ENCODE measurements at regions not wholly inside any gene's neighbourhood (a gene's known extent, or its start where the extent isn't known, plus 50 kb on each side); places are given as distances from the start of the nearest gene placed in this dataset.
"Not testable (repeated sequence)": the region's sequence is repeated elsewhere in the genome, so short reads cannot be mapped to it uniquely, and the experiment has no call there.

- DNase-seq: no peak
Measured at GRCh38 chr14:57060276-57060955, 208.3 kb downstream of the EXOC5 start.

- no peak for DNase-seq
Measured at GRCh38 chr14:57058319-57058718, 210.4 kb downstream of the EXOC5 start.

GRCh38 chr14:57057803-57058202 lies 210.9 kb downstream of the EXOC5 start:
- DNase-seq: no peak

GRCh38 chr14:57056522-57056921 lies 212.2 kb downstream of the EXOC5 start:
- DNase-seq: not testable (repeated sequence)

- DNase-seq: no peak
Measured at GRCh38 chr14:57052705-57053302, 215.9 kb downstream of the EXOC5 start.

GRCh38 chr14:57051633-57052032 lies 217.1 kb downstream of the EXOC5 start:
- DNase-seq: no peak

- DNase-seq: no peak
Measured at GRCh38 chr14:57049848-57050247, 218.9 kb downstream of the EXOC5 start.

GRCh38 chr14:57046175-57046574 lies 222.5 kb downstream of the EXOC5 start:
- DNase-seq: no peak

GRCh38 chr14:57044101-57044973 lies 224.4 kb downstream of the EXOC5 start:
- DNase-seq: not testable (repeated sequence)

- DNase-seq: no peak
Measured at GRCh38 chr14:57038689-57039088, 228.4 kb upstream of the OTX2 start.

- no peak for DNase-seq
Measured at GRCh38 chr14:57031474-57031873, 221.2 kb upstream of the OTX2 start.

GRCh38 chr14:57029620-57030253 lies 219.5 kb upstream of the OTX2 start:
- DNase-seq: no peak

- DNase-seq: no peak
Measured at GRCh38 chr14:57025456-57025855, 215.2 kb upstream of the OTX2 start.

GRCh38 chr14:57022608-57023007 lies 212.3 kb upstream of the OTX2 start:
- no peak for DNase-seq

GRCh38 chr14:57018065-57018464 lies 207.8 kb upstream of the OTX2 start:
- DNase-seq: no peak

GRCh38 chr14:57013987-57014386 lies 203.7 kb upstream of the OTX2 start:
- no peak for DNase-seq

- DNase-seq: no peak
Measured at GRCh38 chr14:57009585-57010515, 199.6 kb upstream of the OTX2 start.

GRCh38 chr14:57008534-57008933 lies 198.3 kb upstream of the OTX2 start:
- no peak for DNase-seq

- DNase-seq: no peak
Measured at GRCh38 chr14:56998728-56999127, 188.4 kb upstream of the OTX2 start.

GRCh38 chr14:56996721-56997399 lies 186.6 kb upstream of the OTX2 start:
- DNase-seq: no peak

GRCh38 chr14:56995010-56995409 lies 184.7 kb upstream of the OTX2 start:
- no peak for DNase-seq
